Loucy (cell line): ENCODE measurements at regions not wholly inside any gene's neighbourhood (a gene's known extent, or its start where the extent isn't known, plus 50 kb on each side); places are given as distances from the start of the nearest gene placed in this dataset.

ENCODE experiments used
- H2AFZ ChIP-seq: fragments of 200-600 bp; sonication (generic); 2 replicates; pipeline ENCODE4 v1.6.0; 2016; ENCODE audit warnings: antibody characterized with exemption, mild to moderate bottlenecking, low read length, moderate library complexity
- H3F3A ChIP-seq: fragments of 200-600 bp; 2 replicates; pipeline ENCODE4 v1.6.0; 2016; ENCODE audit warnings: antibody characterized with exemption, low read depth, mild to moderate bottlenecking
- H3K27me3 ChIP-seq: fragments of 200-600 bp; sonication (generic); 2 replicates; pipeline ENCODE4 v1.6.1; 2014; ENCODE audit warnings: low read length, mild to moderate bottlenecking; ENCODE audit not compliant: insufficient read depth, poor library complexity, severe bottlenecking
- H3K36me3 ChIP-seq: fragments of 200-600 bp; sonication (generic); 2 replicates; pipeline ENCODE4 v1.6.1; 2016; ENCODE audit warnings: low read length; ENCODE audit not compliant: insufficient read depth
- H3K4me1 ChIP-seq: fragments of 200-600 bp; sonication (generic); 2 replicates; pipeline ENCODE4 v1.5.1; 2014; ENCODE audit warnings: low read length, mild to moderate bottlenecking; ENCODE audit not compliant: insufficient read depth, poor library complexity, severe bottlenecking
- H3K4me2 ChIP-seq: fragments of 200-600 bp; sonication (generic); 2 replicates; pipeline ENCODE4 v1.6.0; 2014; ENCODE audit warnings: antibody characterized with exemption, low read length, low read depth, mild to moderate bottlenecking; ENCODE audit not compliant: poor library complexity, severe bottlenecking
- H3K4me3 ChIP-seq: fragments of 200-600 bp; sonication (generic); 2 replicates; pipeline ENCODE4 v1.5.1; 2014; ENCODE audit warnings: low read length, mild to moderate bottlenecking, mixed read lengths; ENCODE audit not compliant: poor library complexity, severe bottlenecking
- H3K79me2 ChIP-seq: fragments of 200-600 bp; sonication (generic); 2 replicates; pipeline ENCODE4 v1.6.1; 2014; ENCODE audit warnings: low read length; ENCODE audit not compliant: insufficient read depth
- H3K9ac ChIP-seq: fragments of 200-600 bp; sonication (generic); 2 replicates; pipeline ENCODE4 v1.6.0; 2014; ENCODE audit warnings: mild to moderate bottlenecking, low read depth, low read length, moderate library complexity; ENCODE audit not compliant: poor library complexity, severe bottlenecking
- H3K9me2 ChIP-seq: fragments of 200-600 bp; sonication (generic); replicated peaks from 2 replicates; pipeline ENCODE4 v1.6.1; 2016; ENCODE audit warnings: low read depth, low read length, mixed read lengths
- H3K9me3 ChIP-seq: fragments of 200-600 bp; sonication (generic); 2 replicates; pipeline ENCODE4 v1.6.1; 2014; ENCODE audit warnings: mild to moderate bottlenecking, antibody characterized with exemption, low read length, low read depth; ENCODE audit not compliant: insufficient read depth
- H4K20me1 ChIP-seq: fragments of 200-600 bp; sonication (generic); 2 replicates; pipeline ENCODE4 v1.6.0; 2014; ENCODE audit warnings: antibody characterized with exemption, low read length, mild to moderate bottlenecking; ENCODE audit not compliant: insufficient read depth, poor library complexity, severe bottlenecking
- CTCF ChIP-seq: fragments of 200-600 bp; sonication (generic); conservative IDR thresholded peaks from 2 replicates; pipeline ENCODE4 v1.5.1; 2014; ENCODE audit warnings: mild to moderate bottlenecking, antibody characterized with exemption, low read length
- EZH2phosphoT487 ChIP-seq: fragments of 200-600 bp; IDR thresholded peaks from 2 replicates; pipeline ENCODE4 v1.6.1; 2018; ENCODE audit warnings: antibody characterized with exemption, mild to moderate bottlenecking, moderate library complexity, borderline replicate concordance

DNA sequence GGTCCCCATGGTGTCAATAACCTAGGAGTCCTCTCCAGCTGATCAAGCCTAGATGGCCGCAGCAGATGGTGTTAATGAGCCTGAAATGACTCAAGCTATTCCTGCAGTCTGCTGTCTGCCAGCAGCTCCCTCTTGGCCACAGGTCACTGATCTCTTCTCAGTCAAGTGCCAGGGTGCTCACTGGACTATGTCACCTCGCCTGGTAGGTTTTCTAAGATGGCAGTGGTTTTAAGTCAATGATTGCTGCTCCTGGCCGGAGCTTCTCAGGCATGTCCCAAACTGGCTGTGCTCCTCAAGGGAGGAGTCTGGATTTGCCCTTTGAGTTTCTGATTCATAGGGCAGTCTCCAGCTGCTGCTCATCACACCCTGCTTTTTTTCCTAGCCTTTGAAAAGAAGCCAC lies 58.6 kb upstream of the SHISA6 start:
- Histone ChIP-seq H3K27me3 (no peaks in the 10 kb centered on the region), H3F3A (no peaks in the 10 kb centered on the region), H3K36me3 (no peaks in the 10 kb centered on the region), H2AFZ (no peak overlapping the region), H3K9ac (no peak overlapping the region), H4K20me1 (no peaks in the 10 kb centered on the region), H3K9me2 (no peaks in the 10 kb centered on the region), H3K79me2 (no peaks in the 10 kb centered on the region), H3K4me3 (no peak overlapping the region), H3K4me2 (no peak overlapping the region), H3K4me1 (no peaks in the 10 kb centered on the region), H3K9me3 (no peaks in the 10 kb centered on the region)
- TF ChIP-seq EZH2phosphoT487 (no peak), CTCF (no peak)

- no peak overlapping the region for H3K4me3 ChIP-seq
- no peaks in the 10 kb centered on the region for H3F3A ChIP-seq
- TF ChIP-seq EZH2phosphoT487 (no peak), CTCF (no peak)
- H3K36me3 ChIP-seq: no peaks in the 10 kb centered on the region
- H3K4me2 ChIP-seq: no peak overlapping the region
- H2AFZ ChIP-seq: no peak overlapping the region
- H3K9me2 ChIP-seq: no peaks in the 10 kb centered on the region
- H4K20me1 ChIP-seq: no peaks in the 10 kb centered on the region
- H3K9me3 ChIP-seq: no peaks in the 10 kb centered on the region
- no peaks in the 10 kb centered on the region for H3K27me3 ChIP-seq
- no peaks in the 10 kb centered on the region for H3K79me2 ChIP-seq
- no peak overlapping the region for H3K9ac ChIP-seq
- no peaks in the 10 kb centered on the region for H3K4me1 ChIP-seq
Measured at GRCh38 chr17:11178581-11178980, 62.4 kb upstream of the SHISA6 start.

DNA sequence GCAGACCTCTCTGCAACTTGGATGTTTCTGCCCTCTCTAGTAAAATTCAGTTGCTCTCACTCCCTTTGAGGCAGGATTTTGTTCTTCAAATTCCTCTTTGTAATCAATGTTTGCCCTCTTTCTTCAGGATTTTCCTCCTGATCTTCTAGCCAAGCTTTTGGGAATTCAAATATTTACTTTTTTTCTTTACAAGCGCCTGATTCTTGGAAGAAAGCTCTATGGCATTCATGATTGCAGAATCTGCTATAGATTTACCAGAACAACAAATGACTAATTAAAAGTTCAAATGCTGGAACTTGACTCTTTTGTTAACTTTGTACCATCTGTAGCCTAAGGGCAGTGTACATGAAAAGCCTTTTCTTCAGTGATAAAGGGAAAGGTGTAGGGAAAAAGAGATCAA lies 63.7 kb upstream of the SHISA6 start:
- Histone ChIP-seq H2AFZ (no peak overlapping the region), H3K9me3 (peaks cover 3% of the 10 kb centered on the region; the same call in 1 of the 2 replicates), H3K4me1 (no peaks in the 10 kb centered on the region), H3K27me3 (no peaks in the 10 kb centered on the region), H4K20me1 (no peaks in the 10 kb centered on the region), H3K4me2 (no peak overlapping the region), H3K4me3 (no peak overlapping the region), H3K9me2 (no peaks in the 10 kb centered on the region), H3K79me2 (no peaks in the 10 kb centered on the region), H3K36me3 (no peaks in the 10 kb centered on the region), H3K9ac (no peak overlapping the region), H3F3A (no peaks in the 10 kb centered on the region)
- no peak for TF ChIP-seq EZH2phosphoT487
- TF ChIP-seq CTCF: no peak
